ENCODE measurements at regions not wholly inside any gene's neighbourhood (a gene's known extent, or its start where the extent isn't known, plus 50 kb on each side); places are given as distances from the start of the nearest gene placed in this dataset.
"Not testable (repeated sequence)": the region's sequence is repeated elsewhere in the genome, so short reads cannot be mapped to it uniquely, and the experiment has no call there.

DNA sequence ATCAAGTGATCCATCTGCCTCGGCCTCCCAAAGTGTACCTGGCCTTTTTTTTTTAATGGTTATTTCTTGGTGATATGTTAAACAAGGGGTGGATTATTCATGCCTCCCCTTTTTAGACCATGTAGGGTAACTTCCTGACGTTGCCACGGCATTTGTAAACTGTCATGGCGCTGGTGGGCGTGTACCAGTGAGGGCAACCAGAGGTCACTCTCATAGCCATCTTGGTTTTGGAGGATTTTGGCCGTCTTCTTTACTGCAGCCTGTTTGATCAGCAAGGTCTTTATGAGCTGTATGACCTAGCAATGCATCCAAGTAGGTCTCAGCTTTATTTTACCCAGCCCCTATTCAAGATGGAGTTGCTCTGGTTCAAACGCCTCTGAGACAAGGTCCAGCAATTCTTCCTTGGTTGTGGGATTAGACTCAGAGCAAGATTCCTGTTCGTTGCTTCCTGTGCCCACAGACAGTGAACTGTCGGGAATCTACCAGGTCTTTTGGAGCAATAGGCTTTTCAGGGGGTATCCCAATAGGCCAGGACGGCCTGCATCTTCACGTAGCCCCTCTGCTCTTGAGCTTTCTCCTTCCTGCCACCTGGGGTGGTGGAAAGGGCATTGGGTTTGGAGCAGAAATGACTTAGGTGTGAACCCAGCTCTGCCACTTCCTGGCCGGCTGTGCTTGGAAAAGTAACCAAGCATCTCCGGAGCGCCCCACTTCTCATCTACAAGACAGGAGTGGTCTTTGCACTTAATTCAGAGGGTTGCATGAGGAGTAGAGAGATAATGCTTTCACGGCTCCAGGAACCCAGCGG, 52.9 kb upstream of the SEC14L1 start:
- DNase-seq: no peak

DNA sequence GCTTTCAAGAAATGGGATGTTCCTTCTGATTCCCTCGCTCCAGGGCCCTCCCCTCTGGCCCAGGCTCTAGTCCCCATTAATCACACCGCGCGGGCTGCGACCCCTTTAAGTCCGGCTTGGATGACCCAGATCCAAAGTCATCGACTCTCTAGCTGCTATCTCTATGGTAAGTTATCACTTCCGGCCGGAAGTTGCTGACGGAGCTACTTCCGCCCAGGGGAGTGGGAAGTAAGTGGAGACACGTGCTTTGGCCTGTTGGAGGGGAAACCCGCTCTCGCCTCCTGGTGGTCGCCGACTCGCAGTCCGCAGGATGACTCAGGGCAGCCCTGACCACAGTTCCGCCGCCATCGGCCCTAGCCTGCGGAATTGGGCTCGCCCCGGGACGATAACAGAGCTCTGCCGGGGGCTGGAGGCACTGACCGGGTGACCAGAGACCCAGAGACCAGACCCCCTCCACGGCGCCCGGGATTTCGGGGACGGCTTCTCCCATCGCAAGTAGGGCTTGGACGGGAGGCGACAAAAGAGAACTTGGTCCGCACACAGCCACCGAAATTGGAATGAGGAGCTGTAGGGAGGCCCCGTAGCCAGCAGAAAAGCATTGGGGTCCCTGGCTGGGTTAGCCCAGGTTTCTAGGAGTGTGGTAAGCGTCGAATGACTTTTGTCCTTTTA, 52.2 kb upstream of the SEC14L1 start:
- DNase-seq: peak; percentile 41 to 72

DNA sequence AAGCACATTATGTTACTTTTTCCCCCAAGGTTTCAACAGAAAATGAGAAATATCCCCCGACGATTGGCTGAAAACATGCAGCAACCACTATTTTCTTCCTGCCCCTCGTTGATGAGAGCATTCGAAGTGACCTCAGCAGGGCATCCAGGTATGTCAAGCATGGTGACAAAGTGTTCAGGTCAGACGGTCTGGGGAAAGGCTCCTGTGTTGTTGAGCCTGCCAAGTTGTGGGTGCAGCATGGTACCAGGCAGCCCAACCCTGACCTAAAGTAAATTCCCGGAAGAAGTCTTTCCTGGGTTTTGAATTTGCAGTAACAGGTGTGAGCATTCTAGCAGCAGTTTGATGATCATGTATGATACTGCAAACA, 51.7 kb upstream of the SEC14L1 start:
- DNase-seq: no peak

DNA sequence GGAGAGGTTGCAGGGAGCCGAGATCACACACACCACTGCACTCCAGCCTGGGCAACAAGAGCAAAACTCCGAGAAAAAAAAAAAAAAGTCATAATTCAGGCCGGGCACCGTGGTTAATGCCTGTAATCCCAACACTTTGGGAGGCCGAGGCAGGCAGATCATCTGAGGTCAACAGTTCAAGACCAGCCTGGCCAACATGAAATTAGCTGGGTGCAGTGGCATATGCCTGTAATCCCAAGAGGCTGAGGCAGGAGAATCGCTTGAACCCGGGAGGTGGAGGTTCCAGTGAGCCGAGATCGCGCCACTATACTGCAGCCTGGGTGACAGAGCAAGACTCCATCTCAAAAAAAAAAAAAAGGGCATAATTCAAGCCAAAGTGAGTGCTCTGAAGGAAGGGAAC, 50.8 kb upstream of the SEC14L1 start:
- DNase-seq: not testable (repeated sequence)

DNA sequence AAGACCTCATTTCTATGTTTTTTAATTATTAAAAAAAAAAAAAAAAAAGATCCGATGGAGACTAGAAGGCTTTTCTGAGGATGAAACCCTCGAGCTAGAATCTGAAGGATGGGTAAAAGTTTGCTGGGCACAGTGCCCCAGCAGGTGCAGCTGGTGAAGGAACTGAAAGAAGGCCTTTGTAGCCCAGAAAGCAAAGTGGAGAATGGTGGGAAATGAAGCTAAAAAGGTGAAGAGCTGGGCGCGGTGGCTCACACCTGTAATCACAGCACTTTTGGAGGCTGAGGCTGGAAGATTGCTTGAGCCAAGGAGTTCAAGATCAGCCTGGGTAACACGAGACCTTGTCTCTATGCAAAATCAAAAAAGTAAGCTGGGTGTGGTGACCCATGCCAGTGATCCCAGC, 50.3 kb upstream of the SEC14L1 start:
- DNase-seq: no peak
